ENCODE measurements at regions not wholly inside any gene's neighbourhood (a gene's known extent, or its start where the extent isn't known, plus 50 kb on each side); places are given as distances from the start of the nearest gene placed in this dataset.
A peak's percentile ranks its signal among the peaks of the same experiment; 100 is the strongest.
"Not testable (repeated sequence)": the region's sequence is repeated elsewhere in the genome, so short reads cannot be mapped to it uniquely, and the experiment has no call there.

GRCh38 chr13:44692173-44692713 lies 116.1 kb upstream of the TSC22D1 start:
- intact Hi-C loops (cut with micrococcal nuclease): no loop called here
- DNase-seq (no peak), ATAC-seq (no peak)

GRCh38 chr13:44690376-44690775 lies 114.2 kb upstream of the TSC22D1 start:
- intact Hi-C loops (cut with micrococcal nuclease): no loop called here
- ATAC-seq (no peak), DNase-seq (no peak)

GRCh38 chr13:44688652-44689051 lies 112.5 kb upstream of the TSC22D1 start:
- ATAC-seq: peak; percentile 76
- intact Hi-C loops (cut with micrococcal nuclease): no loop called here
- no peak for DNase-seq

- intact Hi-C loops (cut with micrococcal nuclease): no loop called here
- DNase-seq (no peak), ATAC-seq (no peak)
Measured at GRCh38 chr13:44686531-44686934, 110.4 kb upstream of the TSC22D1 start.

- ATAC-seq (no peak), DNase-seq (no peak)
- intact Hi-C loops (cut with micrococcal nuclease): no loop called here
Measured at GRCh38 chr13:44685641-44686040, 109.5 kb upstream of the TSC22D1 start.

- intact Hi-C loops (cut with micrococcal nuclease); ATAC-seq; DNase-seq: not testable (repeated sequence)
Measured at GRCh38 chr13:44682416-44682815, 106.3 kb upstream of the TSC22D1 start.

GRCh38 chr13:44680746-44681355 lies 104.7 kb upstream of the TSC22D1 start:
- no peak for ATAC-seq
- intact Hi-C loops (cut with micrococcal nuclease): no loop called here

GRCh38 chr13:44679597-44679996 lies 103.5 kb upstream of the TSC22D1 start:
- intact Hi-C loops (cut with micrococcal nuclease): no loop called here
- ATAC-seq: no peak
- DNase-seq: no peak

More at GRCh38 chr13:44680746-44681355, 104.7 kb upstream of the TSC22D1 start:
- no peak for DNase-seq

GRCh38 chr13:44678197-44678596 lies 102.1 kb upstream of the TSC22D1 start:
- intact Hi-C loops (cut with micrococcal nuclease): no loop called here
- ATAC-seq: no peak
- no peak for DNase-seq

GRCh38 chr13:44676534-44676933 lies 100.4 kb upstream of the TSC22D1 start:
- intact Hi-C loops (cut with micrococcal nuclease): no loop called here
- ATAC-seq (no peak), DNase-seq (no peak)

GRCh38 chr13:44669534-44669933 lies 93.4 kb upstream of the TSC22D1 start:
- ATAC-seq: no peak
- intact Hi-C loops (cut with micrococcal nuclease): no loop called here
- no peak for DNase-seq

GRCh38 chr13:44668688-44669087 lies 92.6 kb upstream of the TSC22D1 start:
- no peak for ATAC-seq

GRCh38 chr13:44667943-44668342 lies 91.8 kb upstream of the TSC22D1 start:
- DNase-seq (no peak), ATAC-seq (no peak)
- intact Hi-C loops (cut with micrococcal nuclease): no loop called here

More at GRCh38 chr13:44668688-44669087, 92.6 kb upstream of the TSC22D1 start:
- DNase-seq: no peak
- intact Hi-C loops (cut with micrococcal nuclease): no loop called here

GRCh38 chr13:44666538-44666937 lies 90.4 kb upstream of the TSC22D1 start:
- intact Hi-C loops (cut with micrococcal nuclease); DNase-seq; ATAC-seq: not testable (repeated sequence)

- ATAC-seq (no peak), DNase-seq (no peak)
- intact Hi-C loops (cut with micrococcal nuclease): no loop called here
Measured at GRCh38 chr13:44664308-44664707, 88.2 kb upstream of the TSC22D1 start.

- intact Hi-C loops (cut with micrococcal nuclease): no loop called here
- ATAC-seq: no peak
- DNase-seq: no peak
Measured at GRCh38 chr13:44662515-44662914, 86.4 kb upstream of the TSC22D1 start.

GRCh38 chr13:44661936-44662335 lies 85.8 kb upstream of the TSC22D1 start:
- intact Hi-C loops (cut with micrococcal nuclease): no loop called here
- ATAC-seq: no peak

GRCh38 chr13:44660050-44660449 lies 83.9 kb upstream of the TSC22D1 start:
- intact Hi-C loops (cut with micrococcal nuclease): no loop called here
- ATAC-seq (no peak), DNase-seq (no peak)

More at GRCh38 chr13:44661936-44662335, 85.8 kb upstream of the TSC22D1 start:
- DNase-seq: no peak

- ATAC-seq (no peak), DNase-seq (no peak)
- intact Hi-C loops (cut with micrococcal nuclease): no loop called here
Measured at GRCh38 chr13:44652962-44653660, 77.0 kb upstream of the TSC22D1 start.

GRCh38 chr13:44652168-44652567 lies 76.0 kb upstream of the TSC22D1 start:
- ATAC-seq (peak; percentile 52), DNase-seq (no peak)
- intact Hi-C loops (cut with micrococcal nuclease): no loop called here

- no peak for DNase-seq
- ATAC-seq: no peak
- intact Hi-C loops (cut with micrococcal nuclease): no loop called here
Measured at GRCh38 chr13:44651724-44652123, 75.6 kb upstream of the TSC22D1 start.

Data from left ventricle myocardium superior (tissue), 1 donor.